ENCODE measurements at regions not wholly inside any gene's neighbourhood (a gene's known extent, or its start where the extent isn't known, plus 50 kb on each side); places are given as distances from the start of the nearest gene placed in this dataset.

- no peaks in the 10 kb centered on the region for H3K9me3 ChIP-seq (ENCODE audit: control insufficient read depth in 2 of 3, insufficient read depth in 1 of 3, low read length in 3 of 3)
- no peaks in the 10 kb centered on the region for H3K4me1 ChIP-seq (ENCODE audit: control insufficient read depth in 2 of 3, insufficient read depth in 2 of 3, low read depth in 1 of 3, low read length in 3 of 3)
- DNase-seq, result peak in 1 of 5 donors; percentile 45
- H3K4me3 ChIP-seq (ENCODE audit: low read length in 3 of 3), result no peak overlapping the region
- no peaks in the 10 kb centered on the region for H3K36me3 ChIP-seq (ENCODE audit: control insufficient read depth in 2 of 3, insufficient read depth in 3 of 3, low read length in 3 of 3)
- no peak overlapping the region for H3K9ac ChIP-seq (ENCODE audit: low read length in 3 of 3)
- TF ChIP-seq CTCF (IDR thresholded peaks at IDR 0.05; ENCODE audit: borderline replicate concordance, extremely low read depth, insufficient read depth), result no peak
- H3K27ac ChIP-seq (ENCODE audit: low read depth in 2 of 2, low read length in 2 of 2), result no peak overlapping the region
- intact Hi-C loops (cut with DNase I), result no loop called here
- no peaks in the 10 kb centered on the region for H3K27me3 ChIP-seq (ENCODE audit: control insufficient read depth, insufficient read depth, low read length)
- FAIRE-seq, result no peak
Observed at GRCh38 chr4:59060002-59060846, 1950.0 kb upstream of the IGFBP7 start.

GRCh38 chr4:59060895-59061294, 1950.7 kb upstream of the IGFBP7 start:
- FAIRE-seq (no peak), DNase-seq (no peak)
- Histone ChIP-seq H3K36me3 (ENCODE audit: control insufficient read depth in 2 of 3, insufficient read depth in 3 of 3, low read length in 3 of 3) (no peaks in the 10 kb centered on the region), H3K9me3 (ENCODE audit: control insufficient read depth in 2 of 3, insufficient read depth in 1 of 3, low read length in 3 of 3) (no peaks in the 10 kb centered on the region), H3K9ac (ENCODE audit: low read length in 3 of 3) (no peak overlapping the region), H3K4me1 (ENCODE audit: control insufficient read depth in 2 of 3, insufficient read depth in 2 of 3, low read depth in 1 of 3, low read length in 3 of 3) (no peaks in the 10 kb centered on the region), H3K4me3 (ENCODE audit: low read length in 3 of 3) (no peak overlapping the region), H3K27ac (ENCODE audit: low read depth in 2 of 2, low read length in 2 of 2) (no peak overlapping the region), H3K27me3 (ENCODE audit: control insufficient read depth, insufficient read depth, low read length) (no peaks in the 10 kb centered on the region)
- no peak for TF ChIP-seq CTCF (IDR thresholded peaks at IDR 0.05; ENCODE audit: borderline replicate concordance, extremely low read depth, insufficient read depth)
- intact Hi-C loops (cut with DNase I), result no loop called here

GRCh38 chr4:59063015-59063720, 1953.0 kb upstream of the IGFBP7 start:
- H3K4me3 ChIP-seq (ENCODE audit: low read length in 3 of 3), result no peak overlapping the region
- intact Hi-C loops (cut with DNase I), result no loop called here

More at GRCh38 chr4:59063015-59063720, 1953.0 kb upstream of the IGFBP7 start:
- FAIRE-seq, result no peak
- no peak for TF ChIP-seq CTCF (IDR thresholded peaks at IDR 0.05; ENCODE audit: borderline replicate concordance, extremely low read depth, insufficient read depth)
- no peaks in the 10 kb centered on the region for H3K9me3 ChIP-seq (ENCODE audit: control insufficient read depth in 2 of 3, insufficient read depth in 1 of 3, low read length in 3 of 3)
- H3K9ac ChIP-seq (ENCODE audit: low read length in 3 of 3), result no peak overlapping the region
- H3K4me1 ChIP-seq (ENCODE audit: control insufficient read depth in 2 of 3, insufficient read depth in 2 of 3, low read depth in 1 of 3, low read length in 3 of 3), result no peaks in the 10 kb centered on the region
- no peaks in the 10 kb centered on the region for H3K36me3 ChIP-seq (ENCODE audit: control insufficient read depth in 2 of 3, insufficient read depth in 3 of 3, low read length in 3 of 3)
- no peak overlapping the region for H3K27ac ChIP-seq (ENCODE audit: low read depth in 2 of 2, low read length in 2 of 2)
- DNase-seq, result peak in 1 of 5 donors; percentile 51
- no peaks in the 10 kb centered on the region for H3K27me3 ChIP-seq (ENCODE audit: control insufficient read depth, insufficient read depth, low read length)
